IMR-90 (cell line): ENCODE measurements at regions not wholly inside any gene's neighbourhood (a gene's known extent, or its start where the extent isn't known, plus 50 kb on each side); places are given as distances from the start of the nearest gene placed in this dataset.

ENCODE experiments used
- BHLHE40 ChIP-seq: fragments of 150-350 bp; IDR thresholded peaks from 2 replicates; pipeline ENCODE4 v1.6.1; 2016; ENCODE audit warnings: mild to moderate bottlenecking, low read depth, low read length
- CHD1 ChIP-seq: IDR thresholded peaks from 2 replicates; pipeline ENCODE4 v1.6.1; 2012; ENCODE audit warnings: low read depth, low read length, improper control_type of control experiment
- FOS ChIP-seq: fragments of 150-350 bp; IDR thresholded peaks from 2 replicates; pipeline ENCODE4 v1.6.1; 2016; ENCODE audit warnings: low read depth, low read length
- MAFK ChIP-seq: IDR thresholded peaks from 2 replicates; pipeline ENCODE4 v1.6.1; 2012; ENCODE audit warnings: low read depth, low read length, improper control_type of control experiment
- MXI1 ChIP-seq: IDR thresholded peaks from 2 replicates; pipeline ENCODE4 v1.6.1; 2012; ENCODE audit warnings: low read depth, mild to moderate bottlenecking, low read length, moderate library complexity, borderline replicate concordance
- NFE2L2 ChIP-seq: fragments of 150-350 bp; IDR thresholded peaks from 2 replicates; pipeline ENCODE4 v1.6.1; 2016; ENCODE audit warnings: low read depth, mild to moderate bottlenecking, low read length
- POLR2A ChIP-seq: IDR thresholded peaks from 2 replicates; pipeline ENCODE4 v1.6.1; 2012; ENCODE audit warnings: mild to moderate bottlenecking, low read depth, low read length
- RAD21 ChIP-seq: IDR thresholded peaks from 2 replicates; pipeline ENCODE4 v1.6.1; 2012; ENCODE audit warnings: low read length, improper control_type of control experiment
- RCOR1 ChIP-seq: IDR thresholded peaks from 2 replicates; pipeline ENCODE4 v1.6.1; 2012; ENCODE audit warnings: mild to moderate bottlenecking, low read length, improper control_type of control experiment; ENCODE audit not compliant: insufficient replicate concordance
- RFX5 ChIP-seq: IDR thresholded peaks from 2 replicates; pipeline ENCODE4 v1.8.0; 2012; ENCODE audit warnings: low read depth, mild to moderate bottlenecking, low read length, moderate library complexity
- SMC3 ChIP-seq: fragments of 150-350 bp; IDR thresholded peaks from 2 replicates; pipeline ENCODE4 v1.6.1; 2016; ENCODE audit warnings: low read depth, mild to moderate bottlenecking, antibody characterized with exemption, low read length, moderate library complexity
- USF2 ChIP-seq: fragments of 150-350 bp; IDR thresholded peaks from 2 replicates; pipeline ENCODE4 v1.6.1; 2017; ENCODE audit warnings: mild to moderate bottlenecking, antibody characterized with exemption, low read length, low read depth
- TF ChIP-seq, protein P1 (sequence below): conservative IDR thresholded peaks from 2 replicates; pipeline ENCODE4 v1.5.1; 2012; ENCODE audit warnings: mild to moderate bottlenecking, low read depth, low read length, improper control_type of control experiment
- TF ChIP-seq, protein P2 (sequence below): fragments of 150-350 bp; IDR thresholded peaks from 2 replicates; pipeline ENCODE4 v1.6.1; 2016; ENCODE audit warnings: low read depth, mild to moderate bottlenecking, low read length, moderate library complexity, borderline replicate concordance

DNA sequence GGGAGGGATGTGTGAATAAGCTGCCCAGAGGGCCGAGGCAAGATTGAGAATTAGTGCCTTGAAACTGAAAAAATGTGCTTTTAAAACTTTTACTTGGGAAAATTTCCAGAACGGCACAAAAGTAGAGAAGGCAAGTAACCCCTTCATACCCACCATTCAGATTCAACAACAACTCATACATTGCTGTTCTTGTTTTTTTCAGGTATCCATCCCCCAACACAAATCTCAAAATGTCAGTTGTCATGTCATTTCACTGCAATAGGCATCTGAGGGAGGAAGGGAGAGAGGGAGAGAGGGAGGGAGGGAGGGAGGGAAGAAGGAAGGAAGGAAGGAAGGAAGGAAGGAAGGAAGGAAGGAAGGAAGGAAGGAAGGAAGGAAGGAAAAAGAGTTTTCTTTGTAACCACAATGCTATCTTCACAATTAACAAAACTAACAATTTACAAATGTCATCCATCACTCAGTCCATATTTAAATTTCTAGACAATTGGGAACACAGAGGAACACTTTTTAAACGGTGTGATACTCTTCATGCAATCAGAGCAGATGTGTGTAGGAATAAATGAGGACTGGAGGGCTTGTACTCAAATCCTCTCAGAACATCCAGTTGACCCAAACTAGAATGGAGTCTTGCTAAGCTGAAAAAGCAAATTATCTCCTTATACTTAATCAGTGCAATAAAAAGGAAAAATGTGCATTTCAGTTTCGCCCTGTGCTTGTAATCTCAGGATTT is 54.8 kb upstream of the ADGRG2 start:
- TF ChIP-seq, protein P1, sequence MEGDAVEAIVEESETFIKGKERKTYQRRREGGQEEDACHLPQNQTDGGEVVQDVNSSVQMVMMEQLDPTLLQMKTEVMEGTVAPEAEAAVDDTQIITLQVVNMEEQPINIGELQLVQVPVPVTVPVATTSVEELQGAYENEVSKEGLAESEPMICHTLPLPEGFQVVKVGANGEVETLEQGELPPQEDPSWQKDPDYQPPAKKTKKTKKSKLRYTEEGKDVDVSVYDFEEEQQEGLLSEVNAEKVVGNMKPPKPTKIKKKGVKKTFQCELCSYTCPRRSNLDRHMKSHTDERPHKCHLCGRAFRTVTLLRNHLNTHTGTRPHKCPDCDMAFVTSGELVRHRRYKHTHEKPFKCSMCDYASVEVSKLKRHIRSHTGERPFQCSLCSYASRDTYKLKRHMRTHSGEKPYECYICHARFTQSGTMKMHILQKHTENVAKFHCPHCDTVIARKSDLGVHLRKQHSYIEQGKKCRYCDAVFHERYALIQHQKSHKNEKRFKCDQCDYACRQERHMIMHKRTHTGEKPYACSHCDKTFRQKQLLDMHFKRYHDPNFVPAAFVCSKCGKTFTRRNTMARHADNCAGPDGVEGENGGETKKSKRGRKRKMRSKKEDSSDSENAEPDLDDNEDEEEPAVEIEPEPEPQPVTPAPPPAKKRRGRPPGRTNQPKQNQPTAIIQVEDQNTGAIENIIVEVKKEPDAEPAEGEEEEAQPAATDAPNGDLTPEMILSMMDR: no peak
- TF ChIP-seq, protein P2, sequence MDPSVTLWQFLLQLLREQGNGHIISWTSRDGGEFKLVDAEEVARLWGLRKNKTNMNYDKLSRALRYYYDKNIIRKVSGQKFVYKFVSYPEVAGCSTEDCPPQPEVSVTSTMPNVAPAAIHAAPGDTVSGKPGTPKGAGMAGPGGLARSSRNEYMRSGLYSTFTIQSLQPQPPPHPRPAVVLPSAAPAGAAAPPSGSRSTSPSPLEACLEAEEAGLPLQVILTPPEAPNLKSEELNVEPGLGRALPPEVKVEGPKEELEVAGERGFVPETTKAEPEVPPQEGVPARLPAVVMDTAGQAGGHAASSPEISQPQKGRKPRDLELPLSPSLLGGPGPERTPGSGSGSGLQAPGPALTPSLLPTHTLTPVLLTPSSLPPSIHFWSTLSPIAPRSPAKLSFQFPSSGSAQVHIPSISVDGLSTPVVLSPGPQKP: no peak
- no peak for TF ChIP-seq RAD21
- no peak for TF ChIP-seq RCOR1
- TF ChIP-seq USF2: no peak
- no peak for TF ChIP-seq RFX5
- no peak for TF ChIP-seq MAFK
- no peak for TF ChIP-seq POLR2A
- no peak for TF ChIP-seq CHD1
- TF ChIP-seq SMC3: no peak
- TF ChIP-seq FOS: no peak
- no peak for TF ChIP-seq BHLHE40
- TF ChIP-seq MXI1: no peak
- TF ChIP-seq NFE2L2: no peak
